RPMI7951 (cell line): ENCODE measurements at regions not wholly inside any gene's neighbourhood (a gene's known extent, or its start where the extent isn't known, plus 50 kb on each side); places are given as distances from the start of the nearest gene placed in this dataset.

Experiments used
- DNase-seq: peaks from one replicate; pipeline ENCODE4 v3.0.0-alpha.2; 2012; ENCODE audit warnings: low read depth

DNA sequence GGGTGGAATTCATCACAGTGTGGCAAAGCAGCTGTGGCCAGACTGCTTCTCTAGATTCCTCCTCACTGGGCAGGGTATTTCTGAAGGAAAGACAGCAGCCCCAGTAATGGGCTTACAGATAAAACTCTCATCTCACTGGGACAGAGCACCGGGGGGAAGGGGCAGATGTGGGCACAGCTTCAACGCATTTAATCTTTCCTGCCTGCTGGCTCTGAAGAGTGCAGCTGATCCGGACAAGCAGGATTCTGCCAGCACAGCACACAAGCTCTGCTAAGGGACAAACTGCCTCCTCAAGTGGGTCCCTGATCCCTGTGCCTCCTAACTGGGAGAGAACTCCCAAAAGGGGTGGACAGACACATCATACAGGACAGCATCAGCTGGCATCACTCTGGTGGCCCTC lies 779.9 kb upstream of the CNTNAP5 start:
- DNase-seq = no peak

DNA sequence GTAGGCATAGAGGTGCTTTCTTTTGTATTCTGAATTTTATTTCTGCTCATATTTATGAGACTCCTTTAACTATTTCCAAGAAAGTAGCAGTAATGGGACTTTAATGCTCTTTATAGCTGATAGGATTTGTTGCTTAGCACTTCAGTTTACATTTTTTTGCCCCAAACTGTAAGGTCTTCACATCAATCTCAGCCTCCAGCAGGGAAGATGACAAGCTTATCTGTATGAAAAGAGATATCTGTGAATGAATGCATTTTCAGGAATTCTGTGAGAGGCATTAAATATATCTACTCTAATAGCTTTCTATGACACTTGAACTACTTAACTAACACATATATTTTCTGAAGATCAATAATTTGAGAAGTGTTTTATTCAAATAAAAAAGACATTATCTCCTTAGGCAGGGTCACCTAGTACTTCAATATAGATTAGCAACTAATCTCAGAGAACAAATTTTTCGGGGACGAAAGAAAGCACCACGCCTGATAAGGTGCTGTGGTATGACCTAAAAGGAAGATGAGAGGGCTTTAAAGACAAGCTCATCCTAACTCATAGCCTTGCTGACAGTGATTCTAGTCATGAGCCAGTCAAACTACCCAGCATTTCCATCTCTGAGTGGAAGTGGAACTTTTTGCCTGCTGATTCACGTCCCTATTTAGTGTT lies 766.1 kb upstream of the CNTNAP5 start:
- no peak for DNase-seq

DNA sequence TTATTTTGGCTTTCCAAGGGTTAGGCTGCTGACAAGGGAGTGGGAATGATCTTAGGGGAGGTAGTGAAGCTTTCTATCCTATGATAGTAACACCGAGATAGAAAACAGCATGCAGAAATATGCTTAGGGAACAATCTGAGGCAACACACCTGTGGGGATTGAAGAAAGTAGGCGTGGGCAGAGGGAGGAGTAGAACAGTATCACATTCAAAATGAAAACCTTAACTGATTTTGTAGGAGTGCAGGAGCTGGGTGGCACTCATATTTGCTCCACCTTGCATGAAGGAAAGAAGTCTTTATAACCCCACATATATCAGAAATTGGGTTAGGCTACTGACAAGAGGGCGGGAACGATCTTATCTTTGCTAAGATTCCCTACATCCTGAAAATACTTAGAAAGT lies 762.2 kb upstream of the CNTNAP5 start:
- no peak for DNase-seq

DNA sequence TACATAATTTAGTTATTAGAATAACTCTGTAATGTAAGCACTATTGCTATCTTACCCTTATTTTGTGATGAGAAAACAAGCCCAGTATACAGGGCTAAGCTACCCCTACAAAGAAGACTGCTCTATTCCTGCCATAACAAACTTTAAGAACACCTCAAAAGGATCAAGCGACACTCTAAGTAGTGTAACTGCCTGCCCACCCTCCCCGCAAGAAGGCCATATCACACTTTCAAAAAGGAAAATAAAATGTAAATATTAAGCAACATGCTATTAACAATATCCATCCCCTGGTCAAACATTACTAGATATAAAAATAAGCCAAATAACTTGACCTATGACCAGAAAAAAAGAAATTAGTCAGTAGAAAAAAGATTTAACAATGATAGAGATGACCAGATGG lies 741.7 kb upstream of the CNTNAP5 start:
- DNase-seq = no peak

DNA sequence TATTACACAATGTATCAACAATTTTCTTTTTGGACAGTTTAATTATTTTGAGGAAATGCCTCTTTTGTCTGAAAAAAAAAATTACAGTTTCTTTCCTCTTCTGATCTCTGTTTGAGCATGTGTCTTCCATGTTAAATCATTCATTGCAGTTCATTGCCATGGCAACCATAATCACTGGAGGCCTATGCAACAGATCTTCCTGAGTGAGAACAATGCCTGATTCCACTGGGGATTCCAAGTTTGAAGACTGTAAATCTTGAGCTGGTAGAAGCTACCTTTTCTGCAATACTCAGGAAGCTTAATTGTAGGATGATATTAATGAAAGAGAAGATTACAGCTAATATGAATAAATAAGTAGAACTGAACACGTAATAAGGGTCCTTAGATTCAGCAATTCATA lies 721.4 kb upstream of the CNTNAP5 start:
- no peak for DNase-seq
